ENCODE measurements at regions not wholly inside any gene's neighbourhood (a gene's known extent, or its start where the extent isn't known, plus 50 kb on each side); places are given as distances from the start of the nearest gene placed in this dataset.
"Not testable (repeated sequence)": the region's sequence is repeated elsewhere in the genome, so short reads cannot be mapped to it uniquely, and the experiment has no call there.

GRCh38 chr1:72379072-72379471 lies 96.7 kb upstream of the NEGR1 start:
- no peaks in the 10 kb centered on the region for H3K27me3 ChIP-seq (ENCODE audit: control insufficient read depth, insufficient read depth, low read length, poor library complexity, severe bottlenecking)
- no peaks in the 10 kb centered on the region for H3K9me3 Mint-ChIP-seq
- no peak overlapping the region for H3K27ac ChIP-seq (ENCODE audit: low read depth, low read length)
- H3K36me3 Mint-ChIP-seq (ENCODE audit: low read depth), result no peaks in the 10 kb centered on the region
- H3K4me1 ChIP-seq (ENCODE audit: control insufficient read depth, insufficient read depth, low read length), result no peaks in the 10 kb centered on the region
- H3K4me3 ChIP-seq (ENCODE audit: low read length), result no peak overlapping the region
- WGBS, 2 experiments (ENCODE audit: insufficient coverage in 1 of 2, insufficient read length in 1 of 2), result 90% methylated on average over 1 of the region's 2 CpGs; no CpG with 5 or more reads in 1 of the 2 experiments
- no peak overlapping the region for H3K27ac Mint-ChIP-seq
- no peaks in the 10 kb centered on the region for H3K36me3 ChIP-seq (ENCODE audit: control insufficient read depth, insufficient read depth, low read length)
- H3K27me3 Mint-ChIP-seq (ENCODE audit: insufficient read depth), result no peaks in the 10 kb centered on the region
- no peak overlapping the region for H3K9ac ChIP-seq (ENCODE audit: extremely low read depth, low read length, poor library complexity, severe bottlenecking)
- H3K4me3 Mint-ChIP-seq, result no peak overlapping the region
- H3K4me1 Mint-ChIP-seq, result no peaks in the 10 kb centered on the region
- DNase-seq, result no peak
- no peak for TF ChIP-seq CTCF (conservative IDR thresholded peaks at IDR 0.05)
- H3K9me3 ChIP-seq (ENCODE audit: control insufficient read depth, low read length), result no peaks in the 10 kb centered on the region

GRCh38 chr1:72375226-72375625 lies 92.9 kb upstream of the NEGR1 start:
- no peak for DNase-seq
- Mint-ChIP-seq H3K27ac (no peak overlapping the region), H3K27me3 (ENCODE audit: insufficient read depth) (no peaks in the 10 kb centered on the region), H3K4me1 (peaks cover 12% of the 10 kb centered on the region), H3K4me3 (no peak overlapping the region), H3K9me3 (no peaks in the 10 kb centered on the region), H3K36me3 (ENCODE audit: low read depth) (no peaks in the 10 kb centered on the region)
- Histone ChIP-seq H3K4me3 (ENCODE audit: low read length) (no peak overlapping the region), H3K9me3 (ENCODE audit: control insufficient read depth, low read length) (no peaks in the 10 kb centered on the region), H3K27ac (ENCODE audit: low read depth, low read length) (no peak overlapping the region), H3K36me3 (ENCODE audit: control insufficient read depth, insufficient read depth, low read length) (no peaks in the 10 kb centered on the region), H3K4me1 (ENCODE audit: control insufficient read depth, insufficient read depth, low read length) (no peaks in the 10 kb centered on the region), H3K9ac (ENCODE audit: extremely low read depth, low read length, poor library complexity, severe bottlenecking) (no peak overlapping the region), H3K27me3 (ENCODE audit: control insufficient read depth, insufficient read depth, low read length, poor library complexity, severe bottlenecking) (no peaks in the 10 kb centered on the region)
- no peak for TF ChIP-seq CTCF (conservative IDR thresholded peaks at IDR 0.05)

- H3K9me3 ChIP-seq (ENCODE audit: control insufficient read depth, low read length), result no peaks in the 10 kb centered on the region
- H3K36me3 Mint-ChIP-seq (ENCODE audit: low read depth), result no peaks in the 10 kb centered on the region
- H3K9me3 Mint-ChIP-seq, result no peaks in the 10 kb centered on the region
- WGBS, 2 experiments (ENCODE audit: insufficient coverage in 1 of 2, insufficient read length in 1 of 2), result 89 to 92% methylated on average over 1 to 3 of the region's 3 CpGs
- no peak overlapping the region for H3K4me3 Mint-ChIP-seq
- H3K9ac ChIP-seq (ENCODE audit: extremely low read depth, low read length, poor library complexity, severe bottlenecking), result no peak overlapping the region
- H3K4me1 Mint-ChIP-seq, result peaks cover 12% of the 10 kb centered on the region
- peak; percentile 43 for TF ChIP-seq CTCF (conservative IDR thresholded peaks at IDR 0.05)
- H3K36me3 ChIP-seq (ENCODE audit: control insufficient read depth, insufficient read depth, low read length), result no peaks in the 10 kb centered on the region
- no peak overlapping the region for H3K4me3 ChIP-seq (ENCODE audit: low read length)
- H3K27ac Mint-ChIP-seq, result peak overlapping the region; percentile 23
- no peaks in the 10 kb centered on the region for H3K4me1 ChIP-seq (ENCODE audit: control insufficient read depth, insufficient read depth, low read length)
- no peak overlapping the region for H3K27ac ChIP-seq (ENCODE audit: low read depth, low read length)
- H3K27me3 ChIP-seq (ENCODE audit: control insufficient read depth, insufficient read depth, low read length, poor library complexity, severe bottlenecking), result no peaks in the 10 kb centered on the region
- no peaks in the 10 kb centered on the region for H3K27me3 Mint-ChIP-seq (ENCODE audit: insufficient read depth)
- peak; percentile 57 for DNase-seq
Observed at GRCh38 chr1:72371259-72372035, 89.1 kb upstream of the NEGR1 start.

- not testable (repeated sequence) for H3K4me1 ChIP-seq (ENCODE audit: control insufficient read depth, insufficient read depth, low read length); H3K27me3 Mint-ChIP-seq (ENCODE audit: insufficient read depth); H3K9me3 ChIP-seq (ENCODE audit: control insufficient read depth, low read length); H3K27me3 ChIP-seq (ENCODE audit: control insufficient read depth, insufficient read depth, low read length, poor library complexity, severe bottlenecking); H3K36me3 ChIP-seq (ENCODE audit: control insufficient read depth, insufficient read depth, low read length); DNase-seq; H3K4me3 Mint-ChIP-seq; H3K9ac ChIP-seq (ENCODE audit: extremely low read depth, low read length, poor library complexity, severe bottlenecking); H3K36me3 Mint-ChIP-seq (ENCODE audit: low read depth); H3K4me3 ChIP-seq (ENCODE audit: low read length); H3K27ac ChIP-seq (ENCODE audit: low read depth, low read length); H3K27ac Mint-ChIP-seq; H3K9me3 Mint-ChIP-seq
- H3K4me1 Mint-ChIP-seq, result peaks cover 12% of the 10 kb centered on the region
- WGBS, 2 experiments (ENCODE audit: insufficient coverage in 1 of 2, insufficient read length in 1 of 2), result 90 to 100% methylated on average over 3 of the region's 3 CpGs
Observed at GRCh38 chr1:72370836-72371235, 88.5 kb upstream of the NEGR1 start.

Measured in endodermal cell (in vitro differentiated cells).